ENCODE measurements at regions not wholly inside any gene's neighbourhood (a gene's known extent, or its start where the extent isn't known, plus 50 kb on each side); places are given as distances from the start of the nearest gene placed in this dataset.

- DNase-seq (ENCODE audit: low read depth in 4 of 4, low spot score in 3 of 4), result no peak
Measured at GRCh38 chr4:36779601-36780000, 464.9 kb upstream of the NWD2 start.

GRCh38 chr4:36785973-36786372 lies 458.6 kb upstream of the NWD2 start:
- DNase-seq (ENCODE audit: low read depth in 4 of 4, low spot score in 3 of 4), result no peak

- no peak for DNase-seq (ENCODE audit: low read depth in 4 of 4, low spot score in 3 of 4)
Measured at GRCh38 chr4:36786519-36786918, 458.0 kb upstream of the NWD2 start.

- no peak for DNase-seq (ENCODE audit: low read depth in 4 of 4, low spot score in 3 of 4)
Measured at GRCh38 chr4:36794716-36795115, 449.8 kb upstream of the NWD2 start.

- no peak for DNase-seq (ENCODE audit: low read depth in 4 of 4, low spot score in 3 of 4)
Measured at GRCh38 chr4:36812149-36812548, 432.4 kb upstream of the NWD2 start.

GRCh38 chr4:36815536-36815935 lies 429.0 kb upstream of the NWD2 start:
- DNase-seq (ENCODE audit: low read depth in 4 of 4, low spot score in 3 of 4), result no peak

- no peak for DNase-seq (ENCODE audit: low read depth in 4 of 4, low spot score in 3 of 4)
Measured at GRCh38 chr4:36823199-36823967, 421.2 kb upstream of the NWD2 start.

GRCh38 chr4:36824682-36825081 lies 419.9 kb upstream of the NWD2 start:
- no peak for DNase-seq (ENCODE audit: low read depth in 4 of 4, low spot score in 3 of 4)

- DNase-seq (ENCODE audit: low read depth in 4 of 4, low spot score in 3 of 4), result no peak
Measured at GRCh38 chr4:36835246-36835645, 409.3 kb upstream of the NWD2 start.

GRCh38 chr4:36841583-36842326 lies 402.8 kb upstream of the NWD2 start:
- DNase-seq (ENCODE audit: low read depth in 4 of 4, low spot score in 3 of 4), result no peak

GRCh38 chr4:36844448-36844847 lies 400.1 kb upstream of the NWD2 start:
- DNase-seq (ENCODE audit: low read depth in 4 of 4, low spot score in 3 of 4), result no peak

GRCh38 chr4:36852856-36853255 lies 391.7 kb upstream of the NWD2 start:
- no peak for DNase-seq (ENCODE audit: low read depth in 4 of 4, low spot score in 3 of 4)

GRCh38 chr4:36854554-36854953 lies 390.0 kb upstream of the NWD2 start:
- no peak for DNase-seq (ENCODE audit: low read depth in 4 of 4, low spot score in 3 of 4)

- DNase-seq (ENCODE audit: low read depth in 4 of 4, low spot score in 3 of 4), result no peak
Measured at GRCh38 chr4:36863601-36864000, 380.9 kb upstream of the NWD2 start.

- no peak for DNase-seq (ENCODE audit: low read depth in 4 of 4, low spot score in 3 of 4)
Measured at GRCh38 chr4:36870121-36870520, 374.4 kb upstream of the NWD2 start.

GRCh38 chr4:36872679-36873078 lies 371.9 kb upstream of the NWD2 start:
- no peak for DNase-seq (ENCODE audit: low read depth in 4 of 4, low spot score in 3 of 4)

GRCh38 chr4:36884151-36884550 lies 360.4 kb upstream of the NWD2 start:
- no peak for DNase-seq (ENCODE audit: low read depth in 4 of 4, low spot score in 3 of 4)

GRCh38 chr4:36891971-36892370 lies 352.6 kb upstream of the NWD2 start:
- no peak for DNase-seq (ENCODE audit: low read depth in 4 of 4, low spot score in 3 of 4)

GRCh38 chr4:36900446-36900987 lies 344.0 kb upstream of the NWD2 start:
- DNase-seq (ENCODE audit: low read depth in 4 of 4, low spot score in 3 of 4), result no peak

GRCh38 chr4:36904823-36905222 lies 339.7 kb upstream of the NWD2 start:
- no peak for DNase-seq (ENCODE audit: low read depth in 4 of 4, low spot score in 3 of 4)

GRCh38 chr4:36914106-36914505 lies 330.4 kb upstream of the NWD2 start:
- no peak for DNase-seq (ENCODE audit: low read depth in 4 of 4, low spot score in 3 of 4)

- no peak for DNase-seq (ENCODE audit: low read depth in 4 of 4, low spot score in 3 of 4)
Measured at GRCh38 chr4:36915717-36916116, 328.8 kb upstream of the NWD2 start.
